ENCODE measurements at regions not wholly inside any gene's neighbourhood (a gene's known extent, or its start where the extent isn't known, plus 50 kb on each side); places are given as distances from the start of the nearest gene placed in this dataset.

- TF ChIP-seq RFX5 (IDR thresholded peaks at IDR 0.05; ENCODE audit: low read depth, low read length): no peak
- no peak for TF ChIP-seq POLR2A (IDR thresholded peaks at IDR 0.05; ENCODE audit: low read depth, low read length)
- TF ChIP-seq USF2 (IDR thresholded peaks at IDR 0.05; ENCODE audit: low read depth, low read length): no peak
- no peak for TF ChIP-seq CTCF (conservative IDR thresholded peaks at IDR 0.05; ENCODE audit: low read depth, low read length)
- TF ChIP-seq RAD21 (IDR thresholded peaks at IDR 0.05; ENCODE audit: low read length): no peak
Measured at GRCh38 chrX:146109362-146109761, 291.7 kb downstream of the SLITRK2 start.
